DOHH2 (cell line): ENCODE measurements at regions not wholly inside any gene's neighbourhood (a gene's known extent, or its start where the extent isn't known, plus 50 kb on each side); places are given as distances from the start of the nearest gene placed in this dataset.

Source experiments
- H3F3A ChIP-seq: fragments of 200-600 bp; sonication (generic), shearing (Covaris generic); 2 replicates; pipeline ENCODE4 v1.6.0; 2016; ENCODE audit warnings: antibody characterized with exemption, mild to moderate bottlenecking; ENCODE audit not compliant: control insufficient read depth, insufficient read depth
- H3K27ac ChIP-seq: fragments of 200-600 bp; sonication (generic); 2 replicates; pipeline ENCODE4 v1.5.1; 2014; ENCODE audit warnings: low read depth, mild to moderate bottlenecking, low read length, moderate library complexity
- H3K27me3 ChIP-seq: fragments of 200-600 bp; sonication (generic); 2 replicates; pipeline ENCODE4 v1.6.1; 2014; ENCODE audit warnings: mild to moderate bottlenecking, low read length, mixed read lengths; ENCODE audit not compliant: control insufficient read depth
- H3K36me3 ChIP-seq: fragments of 200-600 bp; sonication (generic); 2 replicates; pipeline ENCODE4 v1.6.1; 2014; ENCODE audit warnings: mild to moderate bottlenecking, low read length, moderate library complexity, mixed read lengths; ENCODE audit not compliant: control insufficient read depth
- H3K4me1 ChIP-seq: fragments of 200-600 bp; sonication (generic); 2 replicates; pipeline ENCODE4 v1.6.1; 2014; ENCODE audit warnings: mild to moderate bottlenecking, low read length, mixed read lengths; ENCODE audit not compliant: control insufficient read depth
- H3K4me2 ChIP-seq: fragments of 200-600 bp; sonication (generic); 2 replicates; pipeline ENCODE4 v1.6.0; 2014; ENCODE audit warnings: mild to moderate bottlenecking, low read length, moderate library complexity
- H3K4me3 ChIP-seq: fragments of 200-600 bp; sonication (generic); 2 replicates; pipeline ENCODE4 v1.5.1; 2014; ENCODE audit warnings: mild to moderate bottlenecking, low read length, mixed read lengths
- H3K79me2 ChIP-seq: fragments of 200-600 bp; sonication (generic); 2 replicates; pipeline ENCODE4 v1.6.1; 2014; ENCODE audit warnings: mild to moderate bottlenecking, low read length, mixed read lengths; ENCODE audit not compliant: control insufficient read depth
- H3K9me2 ChIP-seq: fragments of 200-600 bp; sonication (generic); replicated peaks from 2 replicates; pipeline ENCODE4 v1.6.1; 2014; ENCODE audit warnings: mild to moderate bottlenecking, low read length, mixed read lengths; ENCODE audit not compliant: control insufficient read depth
- H3K9me3 ChIP-seq: fragments of 200-600 bp; sonication (generic); 2 replicates; pipeline ENCODE4 v1.6.1; 2014; ENCODE audit warnings: antibody characterized with exemption, low read length, mixed read lengths; ENCODE audit not compliant: control insufficient read depth, insufficient read depth
- H4K20me1 ChIP-seq: fragments of 200-600 bp; sonication (generic); 2 replicates; pipeline ENCODE4 v1.6.0; 2014; ENCODE audit warnings: low read depth, mild to moderate bottlenecking, antibody characterized with exemption, low read length, moderate library complexity; ENCODE audit not compliant: control insufficient read depth, insufficient read depth
- EZH2phosphoT487 ChIP-seq: fragments of 200-600 bp; sonication (generic); IDR thresholded peaks from 2 replicates; pipeline ENCODE4 v1.6.1; 2017; ENCODE audit warnings: borderline replicate concordance, mild to moderate bottlenecking, antibody characterized with exemption, low read length, moderate library complexity, mixed read lengths
- TF ChIP-seq, protein P1 (sequence below): fragments of 200-600 bp; sonication (generic); IDR thresholded peaks from one replicate; pipeline ENCODE4 v1.5.1; 2014; ENCODE audit warnings: antibody characterized with exemption, mild to moderate bottlenecking, low read depth, low read length; ENCODE audit not compliant: poor library complexity, severe bottlenecking

DNA sequence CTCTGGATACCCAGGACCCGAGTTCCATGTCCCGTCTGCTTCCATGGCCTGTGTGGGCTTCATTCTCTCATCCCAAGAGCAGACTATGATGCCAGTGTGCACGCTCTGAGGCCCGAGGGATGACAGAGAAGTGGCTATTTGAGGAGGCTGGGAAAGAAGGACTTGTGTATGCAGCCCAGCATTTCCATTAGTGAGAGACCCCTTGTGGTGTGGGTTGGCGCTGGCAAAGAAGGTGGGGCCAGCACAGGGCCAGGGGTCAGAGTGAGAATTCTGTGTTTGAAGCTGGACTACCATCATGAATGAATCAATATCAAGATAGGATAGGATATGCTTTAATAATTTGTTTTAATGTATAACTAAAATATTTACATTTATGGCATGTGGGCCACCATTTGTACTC lies 200.8 kb downstream of the HIPK3 start:
- H3K27ac ChIP-seq, result no peak overlapping the region
- H3K27me3 ChIP-seq, result no peaks in the 10 kb centered on the region
- H3K4me1 ChIP-seq, result peaks cover 13% of the 10 kb centered on the region
- TF ChIP-seq, protein P1, sequence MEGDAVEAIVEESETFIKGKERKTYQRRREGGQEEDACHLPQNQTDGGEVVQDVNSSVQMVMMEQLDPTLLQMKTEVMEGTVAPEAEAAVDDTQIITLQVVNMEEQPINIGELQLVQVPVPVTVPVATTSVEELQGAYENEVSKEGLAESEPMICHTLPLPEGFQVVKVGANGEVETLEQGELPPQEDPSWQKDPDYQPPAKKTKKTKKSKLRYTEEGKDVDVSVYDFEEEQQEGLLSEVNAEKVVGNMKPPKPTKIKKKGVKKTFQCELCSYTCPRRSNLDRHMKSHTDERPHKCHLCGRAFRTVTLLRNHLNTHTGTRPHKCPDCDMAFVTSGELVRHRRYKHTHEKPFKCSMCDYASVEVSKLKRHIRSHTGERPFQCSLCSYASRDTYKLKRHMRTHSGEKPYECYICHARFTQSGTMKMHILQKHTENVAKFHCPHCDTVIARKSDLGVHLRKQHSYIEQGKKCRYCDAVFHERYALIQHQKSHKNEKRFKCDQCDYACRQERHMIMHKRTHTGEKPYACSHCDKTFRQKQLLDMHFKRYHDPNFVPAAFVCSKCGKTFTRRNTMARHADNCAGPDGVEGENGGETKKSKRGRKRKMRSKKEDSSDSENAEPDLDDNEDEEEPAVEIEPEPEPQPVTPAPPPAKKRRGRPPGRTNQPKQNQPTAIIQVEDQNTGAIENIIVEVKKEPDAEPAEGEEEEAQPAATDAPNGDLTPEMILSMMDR, result no peak
- no peak for TF ChIP-seq EZH2phosphoT487
- H3F3A ChIP-seq, result no peaks in the 10 kb centered on the region
- H3K36me3 ChIP-seq, result no peaks in the 10 kb centered on the region
- peaks cover 3% of the 10 kb centered on the region; the same call in 1 of the 2 replicates for H4K20me1 ChIP-seq
- no peak overlapping the region for H3K4me2 ChIP-seq
- no peaks in the 10 kb centered on the region for H3K9me2 ChIP-seq
- no peaks in the 10 kb centered on the region for H3K9me3 ChIP-seq
- no peak overlapping the region for H3K4me3 ChIP-seq
- H3K79me2 ChIP-seq, result peaks cover 62% of the 10 kb centered on the region

DNA sequence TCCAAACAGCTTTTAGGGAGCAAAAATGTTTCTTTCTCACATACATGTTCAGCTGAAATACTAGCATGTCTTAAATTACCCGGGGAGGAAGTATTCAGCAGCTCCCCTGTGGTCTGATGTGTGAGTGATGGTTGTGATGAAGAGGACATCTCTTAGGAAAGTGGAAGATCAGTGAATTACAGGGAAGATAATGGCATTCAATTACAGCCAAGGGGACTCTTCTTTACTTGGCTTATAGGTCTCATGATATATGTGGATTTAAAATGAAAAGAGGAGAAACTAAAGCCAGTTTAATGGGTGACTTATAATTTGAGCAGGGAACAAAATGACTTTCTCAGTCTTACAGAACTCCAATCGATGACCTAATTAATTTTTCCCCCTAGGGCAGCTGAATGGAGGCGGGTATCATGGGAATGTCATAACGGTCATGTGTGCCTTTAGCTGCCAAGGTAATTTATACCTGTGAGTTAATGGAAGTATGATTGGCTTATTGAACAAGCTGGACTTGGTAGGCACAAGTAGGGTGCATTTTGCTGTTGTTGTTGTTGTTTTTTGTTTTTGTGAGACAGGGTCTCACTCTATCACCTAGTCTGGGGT lies 198.8 kb downstream of the HIPK3 start:
- Histone ChIP-seq H3K27me3 (no peaks in the 10 kb centered on the region), H3K27ac (no peak overlapping the region), H3K4me3 (no peak overlapping the region), H3K4me1 (no peaks in the 10 kb centered on the region), H3K79me2 (peaks cover 48% of the 10 kb centered on the region), H3F3A (no peaks in the 10 kb centered on the region), H4K20me1 (peaks cover 3% of the 10 kb centered on the region; the same call in 1 of the 2 replicates), H3K9me3 (no peaks in the 10 kb centered on the region), H3K4me2 (no peak overlapping the region), H3K36me3 (no peaks in the 10 kb centered on the region), H3K9me2 (no peaks in the 10 kb centered on the region)
- TF ChIP-seq EZH2phosphoT487, result no peak
- TF ChIP-seq, protein P1, result no peak

DNA sequence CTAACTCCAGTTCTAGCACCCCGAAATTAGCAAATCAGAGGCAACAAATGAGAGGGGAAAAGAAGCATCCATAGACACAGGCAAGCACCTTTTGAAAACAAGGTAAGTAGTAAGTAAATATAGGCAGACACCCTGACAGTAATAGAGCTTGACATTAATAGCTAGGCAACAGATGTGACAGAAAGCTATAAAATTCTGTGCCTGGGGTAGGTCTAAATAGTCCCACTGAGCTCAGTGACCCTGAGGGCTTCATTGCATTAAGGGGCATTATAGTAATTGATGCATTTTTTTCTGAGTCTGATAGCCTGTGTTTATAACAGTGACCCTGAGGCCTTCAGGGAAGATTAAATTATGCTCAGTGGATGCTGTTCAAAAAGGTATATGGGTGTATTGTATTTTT lies 197.1 kb downstream of the HIPK3 start:
- no peak overlapping the region for H3K27ac ChIP-seq
- no peaks in the 10 kb centered on the region for H3K4me1 ChIP-seq
- no peak for TF ChIP-seq EZH2phosphoT487
- TF ChIP-seq, protein P1, result no peak
- H3K4me3 ChIP-seq, result no peak overlapping the region
- H4K20me1 ChIP-seq, result peaks cover 3% of the 10 kb centered on the region; the same call in 1 of the 2 replicates
- H3K9me3 ChIP-seq, result no peaks in the 10 kb centered on the region
- H3K36me3 ChIP-seq, result no peaks in the 10 kb centered on the region
- H3K27me3 ChIP-seq, result no peaks in the 10 kb centered on the region
- no peaks in the 10 kb centered on the region for H3F3A ChIP-seq
- H3K4me2 ChIP-seq, result no peak overlapping the region
- H3K9me2 ChIP-seq, result no peaks in the 10 kb centered on the region
- H3K79me2 ChIP-seq, result peaks cover 50% of the 10 kb centered on the region
